HCT116 (cell line): ENCODE measurements at regions not wholly inside any gene's neighbourhood (a gene's known extent, or its start where the extent isn't known, plus 50 kb on each side); places are given as distances from the start of the nearest gene placed in this dataset.

ENCODE experiments used
- ATAC-seq: fragments of 200-7000 bp; cut with Tn5 transposase; 2 replicates; pipeline ENCODE4 v1.9.1; 2020; ENCODE audit warnings: mild to moderate bottlenecking, moderate library complexity
- BruUV-seq: library from RNA; stranded (reverse); fragments of 400-500 nt; replicated peaks from 2 replicates; lab custom pipeline; 2021; lab: Mats Ljungman, UMichigan
- CTCF ChIA-PET: fragments of 300-600 bp; sonication (Branson Sonifier 250); formaldehyde crosslinking; loops from one replicate; lab custom pipeline; 2021; ENCODE audit warnings: antibody characterized with exemption; lab: Charles Lee
- POLR2A ChIA-PET: fragments of 300-600, 350-600 bp; sonication (Branson Sonifier 250); formaldehyde crosslinking; loops from one replicate; lab custom pipeline; 2021; ENCODE audit warnings: antibody characterized with exemption; lab: Charles Lee
- RAD21 ChIA-PET, 2 experiments: fragments of 300-600 bp; sonication (Branson Sonifier 250); formaldehyde crosslinking; loops; one replicate each; lab custom pipeline; 2023; ENCODE audit warnings: low total read pairs in 2 of 2; ENCODE audit not compliant: uncharacterized antibody in 2 of 2, unreplicated experiment in 2 of 2, low non-redundant PET in 1 of 2; lab: Charles Lee
- DNase-seq: peaks from one replicate; pipeline ENCODE4 v3.0.0-alpha.2; 2010; ENCODE audit warnings: low read depth, low spot score
- H2AFZ ChIP-seq: fragments of 200-600 bp; shearing (Covaris generic), sonication (generic); 2 replicates; pipeline ENCODE4 v1.6.1; 2017; ENCODE audit warnings: low read depth, mixed run types, mixed read lengths, antibody characterized with exemption, low read length; ENCODE audit not compliant: poor library complexity, severe bottlenecking
- H3K27ac ChIP-seq: 2 replicates; pipeline ENCODE4 v1.5.1; 2012; ENCODE audit warnings: low read depth, low read length
- H3K27me3 ChIP-seq: fragments of 200-600 bp; sonication (generic); 2 replicates; pipeline ENCODE4 v1.6.1; 2016; ENCODE audit warnings: mixed run types, low read length, mixed read lengths; ENCODE audit not compliant: insufficient read depth
- H3K36me3 ChIP-seq, 2 experiments: fragments of 200-500 bp in 1 of 2; fragments of 200-600 bp in 1 of 2; sonication (Bioruptor generic) in 1 of 2; sonication (generic) in 1 of 2; 2 replicates each; pipeline versions ENCODE4 v1.5.1 to v1.6.1; 2014 to 2016; ENCODE audit warnings: low read length in 2 of 2, inconsistent platforms in 1 of 2, mixed read lengths in 1 of 2, mixed run types in 1 of 2; ENCODE audit not compliant: insufficient read depth in 2 of 2, control insufficient read depth in 1 of 2
- H3K4me1 ChIP-seq, 2 experiments: fragments of 200-600 bp in 1 of 2; sonication (generic) in 1 of 2; 2 replicates each; pipeline versions ENCODE4 v1.5.1 to v1.6.1; 2012 to 2017; ENCODE audit warnings: low read length in 2 of 2, inconsistent platforms in 1 of 2, mild to moderate bottlenecking in 1 of 2, mixed read lengths in 1 of 2, mixed run types in 1 of 2, moderate library complexity in 1 of 2; ENCODE audit not compliant: insufficient read depth in 2 of 2, control insufficient read depth in 1 of 2
- H3K4me2 ChIP-seq: fragments of 200-600 bp; sonication (generic); 2 replicates; pipeline ENCODE4 v1.6.1; 2017; ENCODE audit warnings: mixed run types, low read length, mixed read lengths
- H3K4me3 ChIP-seq, 2 experiments: fragments of 200-600 bp in 1 of 2; sonication (generic) in 1 of 2; replicated peaks in 1 of 2; 2 replicates each; pipeline ENCODE4 v1.5.1; 2011 to 2016; ENCODE audit warnings: low read length in 2 of 2, control low read depth in 1 of 2, low read depth in 1 of 2, mild to moderate bottlenecking in 1 of 2, mixed read lengths in 1 of 2, mixed run types in 1 of 2
- H3K79me2 ChIP-seq: fragments of 200-600 bp; sonication (generic); 2 replicates; pipeline ENCODE4 v1.6.1; 2017; ENCODE audit warnings: mild to moderate bottlenecking, mixed run types, low read length, moderate library complexity, mixed read lengths; ENCODE audit not compliant: insufficient read depth
- H3K9ac ChIP-seq: fragments of 200-600 bp; sonication (generic); 2 replicates; pipeline ENCODE4 v1.6.1; 2016; ENCODE audit warnings: low read length, mixed read lengths
- H3K9me2 ChIP-seq: fragments of 200-600 bp; sonication (generic), shearing (Covaris generic); 2 replicates; pipeline ENCODE4 v1.6.1; 2017; ENCODE audit warnings: mixed run types, mild to moderate bottlenecking, moderate library complexity; ENCODE audit not compliant: insufficient read depth
- H3K9me3 ChIP-seq, 2 experiments: fragments of 200-500 bp in 1 of 2; fragments of 200-600 bp in 1 of 2; sonication (Bioruptor generic) in 1 of 2; sonication (generic) in 1 of 2; 2 replicates each; pipeline ENCODE4 v1.6.1; 2014 to 2017; ENCODE audit warnings: low read length in 2 of 2, mixed read lengths in 2 of 2, inconsistent platforms in 1 of 2, low read depth in 1 of 2, mild to moderate bottlenecking in 1 of 2, mixed run types in 1 of 2, moderate library complexity in 1 of 2; ENCODE audit not compliant: control insufficient read depth in 1 of 2, insufficient read depth in 1 of 2
- H4K20me1 ChIP-seq: fragments of 200-600 bp; sonication (generic), shearing (Covaris generic); 2 replicates; pipeline ENCODE4 v1.6.1; 2017; ENCODE audit warnings: mixed run types, mild to moderate bottlenecking, moderate library complexity; ENCODE audit not compliant: insufficient read depth
- CTCF ChIP-seq, 3 experiments: fragments of 200-600 bp in 1 of 3; sonication (generic) in 1 of 3; IDR thresholded peaks in 2 of 3; conservative IDR thresholded peaks in 1 of 3; 2 replicates each; pipeline ENCODE4 v1.5.1; 2012 to 2017; ENCODE audit warnings: low read depth in 2 of 3, low read length in 2 of 3, antibody characterized with exemption in 1 of 3, borderline replicate concordance in 1 of 3, control low read depth in 1 of 3, mild to moderate bottlenecking in 1 of 3, mixed read lengths in 1 of 3, mixed run types in 1 of 3, moderate library complexity in 1 of 3; ENCODE audit not compliant: insufficient read depth in 1 of 3
- ELF1 ChIP-seq: IDR thresholded peaks from 2 replicates; pipeline ENCODE4 v1.6.1; 2012; ENCODE audit warnings: low read depth, borderline replicate concordance
- EZH2phosphoT487 ChIP-seq: fragments of 200-600 bp; IDR thresholded peaks from 2 replicates; pipeline ENCODE4 v1.6.1; 2018; ENCODE audit warnings: antibody characterized with exemption, borderline replicate concordance
- FOSL1 ChIP-seq: IDR thresholded peaks from 2 replicates; pipeline ENCODE4 v1.6.1; 2012; ENCODE audit warnings: low read depth
- JUND ChIP-seq: IDR thresholded peaks from 2 replicates; pipeline ENCODE4 v1.6.1; 2012
- POLR2A ChIP-seq: IDR thresholded peaks from 2 replicates; pipeline ENCODE4 v1.7.0; 2011; ENCODE audit warnings: borderline replicate concordance; ENCODE audit not compliant: insufficient read depth, insufficient read length; ENCODE audit errors: extremely low read depth
- POLR2AphosphoS5 ChIP-seq: IDR thresholded peaks from 2 replicates; pipeline ENCODE4 v1.6.1; 2011; ENCODE audit warnings: mild to moderate bottlenecking, low read depth, low read length, moderate library complexity
- SP1 ChIP-seq: IDR thresholded peaks from 2 replicates; pipeline ENCODE4 v1.6.1; 2012; ENCODE audit warnings: low read depth
- TCF7L2 ChIP-seq: IDR thresholded peaks from 2 replicates; pipeline ENCODE4 v1.7.0; 2011; ENCODE audit warnings: borderline replicate concordance, inconsistent platforms; ENCODE audit not compliant: insufficient read depth, insufficient read length; ENCODE audit errors: extremely low read depth
- ZBTB33 ChIP-seq: IDR thresholded peaks from 2 replicates; pipeline ENCODE4 v1.6.1; 2011; ENCODE audit warnings: mild to moderate bottlenecking, low read length, moderate library complexity; ENCODE audit not compliant: insufficient replicate concordance; ENCODE audit errors: extremely low read depth
- ZFX ChIP-seq: fragments of 450-650 bp; IDR thresholded peaks from 2 replicates; pipeline ENCODE4 v1.6.1; 2017
- intact Hi-C: fragments of 100-400 bp; cut with micrococcal nuclease; formaldehyde crosslinking; loops from 2 replicates; pipeline ENCODE4 v1.10.0; 2022

- H3K4me3 ChIP-seq, result no peak overlapping the region
- DNase-seq (no peak), ATAC-seq (no peak)
- no peaks in the 10 kb centered on the region for H4K20me1 ChIP-seq
- no peaks in the 10 kb centered on the region for H3K27me3 ChIP-seq
- H3K79me2 ChIP-seq, result no peaks in the 10 kb centered on the region
- CTCF ChIA-PET, result no interaction called here
- no peak overlapping the region for H3K27ac ChIP-seq
- RAD21 ChIA-PET, result no interaction called here
- H3K36me3 ChIP-seq, result no peaks in the 10 kb centered on the region
- no peaks in the 10 kb centered on the region for H3K9me2 ChIP-seq
- H3K4me2 ChIP-seq, result no peak overlapping the region
- peaks cover 0 to 8% of the 10 kb centered on the region in 2 experiments; a peak in 1 of 4 replicates for H3K9me3 ChIP-seq
- no peak overlapping the region for H2AFZ ChIP-seq
- no peak overlapping the region for H3K9ac ChIP-seq
- intact Hi-C loops, result no loop called here
- POLR2A ChIA-PET, result no interaction called here
- TF ChIP-seq EZH2phosphoT487 (no peak), JUND (no peak), POLR2AphosphoS5 (no peak)
- no peaks in the 10 kb centered on the region for H3K4me1 ChIP-seq
- BruUV-seq, result no TSS peak
Observed at GRCh38 chr6:167667204-167668018, 159.3 kb upstream of the AFDN start.

- intact Hi-C loops, result no loop called here
- no peaks in the 10 kb centered on the region for H4K20me1 ChIP-seq
- H3K9me2 ChIP-seq, result no peaks in the 10 kb centered on the region
- RAD21 ChIA-PET, result no interaction called here
- H3K27ac ChIP-seq, result no peak overlapping the region
- H3K36me3 ChIP-seq, result no peaks in the 10 kb centered on the region
- H2AFZ ChIP-seq, result no peak overlapping the region
- POLR2A ChIA-PET, result no interaction called here
- H3K4me2 ChIP-seq, result no peak overlapping the region
- H3K9me3 ChIP-seq, result peaks cover 0 to 10% of the 10 kb centered on the region in 2 experiments; a peak in 1 of 4 replicates
- no peak overlapping the region for H3K4me3 ChIP-seq
- no TSS peak for BruUV-seq
- ATAC-seq (no peak), DNase-seq (no peak)
- no peaks in the 10 kb centered on the region for H3K79me2 ChIP-seq
- H3K4me1 ChIP-seq, result no peaks in the 10 kb centered on the region
- H3K27me3 ChIP-seq, result no peaks in the 10 kb centered on the region
- H3K9ac ChIP-seq, result no peak overlapping the region
- CTCF ChIA-PET, result no interaction called here
- no peak for TF ChIP-seq JUND
- no peak for TF ChIP-seq ZBTB33
- no peak for TF ChIP-seq CTCF (IDR thresholded peaks at IDR 0.05 in 2 of 3, conservative IDR thresholded peaks at IDR 0.05 in 1 of 3; ENCODE audit: borderline replicate concordance in 1 of 3, insufficient read depth in 1 of 3, low read depth in 2 of 3, low read length in 2 of 3)
- no peak for TF ChIP-seq FOSL1
- no peak for TF ChIP-seq POLR2A
- no peak for TF ChIP-seq TCF7L2
- TF ChIP-seq ELF1, result no peak
- TF ChIP-seq POLR2AphosphoS5, result no peak
- no peak for TF ChIP-seq ZFX
- no peak for TF ChIP-seq SP1
Observed at GRCh38 chr6:167668019-167668753, 158.5 kb upstream of the AFDN start.
